ENCODE measurements at regions not wholly inside any gene's neighbourhood (a gene's known extent, or its start where the extent isn't known, plus 50 kb on each side); places are given as distances from the start of the nearest gene placed in this dataset.

- no peaks in the 10 kb centered on the region for H3K36me3 ChIP-seq (ENCODE audit: control insufficient read depth, insufficient read depth, low read length)
- no peak overlapping the region for H3K27ac ChIP-seq (ENCODE audit: insufficient read depth, low read length, poor library complexity, severe bottlenecking)
- H3K27me3 ChIP-seq (ENCODE audit: control insufficient read depth, insufficient read depth, low read length): no peaks in the 10 kb centered on the region
- no peaks in the 10 kb centered on the region for H3K4me1 ChIP-seq (ENCODE audit: control insufficient read depth, insufficient read depth, low read length, poor library complexity, severe bottlenecking)
- H3K9me3 ChIP-seq (ENCODE audit: control insufficient read depth in 2 of 2, low read length in 2 of 2): peaks cover 0 to 3% of the 10 kb centered on the region in 2 experiments
- ATAC-seq (ENCODE audit: low read depth in 2 of 2) (no peak), DNase-seq (no peak)
- Mint-ChIP-seq H3K27me3 (no peaks in the 10 kb centered on the region), H3K27ac (no peak overlapping the region), H3K9me3 (peaks cover 0 to 13% (median 6%) of the 10 kb centered on the region in 7 donors), H3K4me3 (no peak overlapping the region), H3K4me1 (no peaks in the 10 kb centered on the region), H3K36me3 (no peaks in the 10 kb centered on the region)
- no peak overlapping the region for H3K4me3 ChIP-seq (ENCODE audit: low read depth, low read length)
Measured at GRCh38 chr18:52090005-52090404, 250.0 kb upstream of the DCC start.

DNA sequence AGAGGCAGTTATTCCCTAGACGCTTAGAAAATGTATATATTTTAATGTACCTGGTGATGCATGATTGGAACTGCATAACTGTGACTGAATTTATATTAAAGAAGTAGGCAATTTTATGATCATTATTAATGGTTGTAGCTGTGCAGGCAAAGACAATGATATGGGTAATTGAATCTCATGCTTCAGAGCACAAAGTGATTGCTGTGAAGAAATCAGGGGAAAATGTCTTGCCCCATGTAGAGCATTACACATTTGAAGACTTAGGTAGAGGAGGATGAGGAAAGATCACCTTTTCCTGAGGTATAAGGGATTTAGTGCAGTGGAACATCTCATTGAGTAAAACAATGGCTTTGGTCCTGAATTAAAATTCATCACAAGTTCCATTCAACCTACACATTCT lies 246.8 kb upstream of the DCC start:
- Histone ChIP-seq H3K4me3 (ENCODE audit: low read depth, low read length) (no peak overlapping the region), H3K9me3 (ENCODE audit: control insufficient read depth in 2 of 2, low read length in 2 of 2) (peaks cover 0 to 3% of the 10 kb centered on the region in 2 experiments), H3K27me3 (ENCODE audit: control insufficient read depth, insufficient read depth, low read length) (no peaks in the 10 kb centered on the region), H3K4me1 (ENCODE audit: control insufficient read depth, insufficient read depth, low read length, poor library complexity, severe bottlenecking) (no peaks in the 10 kb centered on the region), H3K36me3 (ENCODE audit: control insufficient read depth, insufficient read depth, low read length) (no peaks in the 10 kb centered on the region), H3K27ac (ENCODE audit: insufficient read depth, low read length, poor library complexity, severe bottlenecking) (no peak overlapping the region)
- H3K36me3 Mint-ChIP-seq: no peaks in the 10 kb centered on the region
- DNase-seq: no peak
- no peaks in the 10 kb centered on the region for H3K27me3 Mint-ChIP-seq
- H3K4me3 Mint-ChIP-seq: no peak overlapping the region
- peaks cover 0 to 13% (median 4%) of the 10 kb centered on the region in 7 donors for H3K9me3 Mint-ChIP-seq
- no peaks in the 10 kb centered on the region for H3K4me1 Mint-ChIP-seq
- no peak overlapping the region for H3K27ac Mint-ChIP-seq
- ATAC-seq (ENCODE audit: low read depth in 2 of 2): no peak

- Histone ChIP-seq H3K27me3 (ENCODE audit: control insufficient read depth, insufficient read depth, low read length) (no peaks in the 10 kb centered on the region), H3K9me3 (ENCODE audit: control insufficient read depth in 2 of 2, low read length in 2 of 2) (peaks cover 0 to 2% of the 10 kb centered on the region in 2 experiments), H3K4me1 (ENCODE audit: control insufficient read depth, insufficient read depth, low read length, poor library complexity, severe bottlenecking) (no peaks in the 10 kb centered on the region), H3K36me3 (ENCODE audit: control insufficient read depth, insufficient read depth, low read length) (no peaks in the 10 kb centered on the region), H3K4me3 (ENCODE audit: low read depth, low read length) (no peak overlapping the region), H3K27ac (ENCODE audit: insufficient read depth, low read length, poor library complexity, severe bottlenecking) (no peak overlapping the region)
- no peak overlapping the region for H3K4me3 Mint-ChIP-seq
- peaks cover 0 to 21% (median 2%) of the 10 kb centered on the region in 7 donors for H3K9me3 Mint-ChIP-seq
- ATAC-seq (ENCODE audit: low read depth in 2 of 2) (no peak), DNase-seq (no peak)
- H3K27me3 Mint-ChIP-seq: no peaks in the 10 kb centered on the region
- no peaks in the 10 kb centered on the region for H3K36me3 Mint-ChIP-seq
- no peak overlapping the region for H3K27ac Mint-ChIP-seq
- H3K4me1 Mint-ChIP-seq: no peaks in the 10 kb centered on the region
Measured at GRCh38 chr18:52118684-52119083, 221.3 kb upstream of the DCC start.

GRCh38 chr18:52130624-52131301 lies 209.2 kb upstream of the DCC start:
- peaks cover 0 to 7% (median 2%) of the 10 kb centered on the region in 7 donors for H3K9me3 Mint-ChIP-seq
- H3K4me1 Mint-ChIP-seq: no peaks in the 10 kb centered on the region
- H3K4me3 ChIP-seq (ENCODE audit: low read depth, low read length): no peak overlapping the region
- ATAC-seq (ENCODE audit: low read depth in 2 of 2) (no peak), DNase-seq (no peak)
- H3K9me3 ChIP-seq (ENCODE audit: control insufficient read depth in 2 of 2, low read length in 2 of 2): no peaks in the 10 kb centered on the region
- no peaks in the 10 kb centered on the region for H3K27me3 ChIP-seq (ENCODE audit: control insufficient read depth, insufficient read depth, low read length)
- no peaks in the 10 kb centered on the region for H3K36me3 ChIP-seq (ENCODE audit: control insufficient read depth, insufficient read depth, low read length)
- H3K27ac Mint-ChIP-seq: no peak overlapping the region
- no peak overlapping the region for H3K27ac ChIP-seq (ENCODE audit: insufficient read depth, low read length, poor library complexity, severe bottlenecking)
- H3K27me3 Mint-ChIP-seq: no peaks in the 10 kb centered on the region
- H3K36me3 Mint-ChIP-seq: no peaks in the 10 kb centered on the region
- H3K4me3 Mint-ChIP-seq: no peak overlapping the region
- no peaks in the 10 kb centered on the region for H3K4me1 ChIP-seq (ENCODE audit: control insufficient read depth, insufficient read depth, low read length, poor library complexity, severe bottlenecking)

- no peak overlapping the region for H3K27ac ChIP-seq (ENCODE audit: insufficient read depth, low read length, poor library complexity, severe bottlenecking)
- H3K4me3 Mint-ChIP-seq: no peak overlapping the region
- no peaks in the 10 kb centered on the region for H3K4me1 Mint-ChIP-seq
- no peaks in the 10 kb centered on the region for H3K36me3 Mint-ChIP-seq
- H3K4me1 ChIP-seq (ENCODE audit: control insufficient read depth, insufficient read depth, low read length, poor library complexity, severe bottlenecking): no peaks in the 10 kb centered on the region
- H3K36me3 ChIP-seq (ENCODE audit: control insufficient read depth, insufficient read depth, low read length): no peaks in the 10 kb centered on the region
- peaks cover 0 to 7% (median 3%) of the 10 kb centered on the region in 7 donors for H3K9me3 Mint-ChIP-seq
- DNase-seq (no peak), ATAC-seq (ENCODE audit: low read depth in 2 of 2) (no peak)
- H3K4me3 ChIP-seq (ENCODE audit: low read depth, low read length): no peak overlapping the region
- H3K27me3 Mint-ChIP-seq: no peaks in the 10 kb centered on the region
- H3K27ac Mint-ChIP-seq: no peak overlapping the region
- H3K27me3 ChIP-seq (ENCODE audit: control insufficient read depth, insufficient read depth, low read length): no peaks in the 10 kb centered on the region
- H3K9me3 ChIP-seq (ENCODE audit: control insufficient read depth in 2 of 2, low read length in 2 of 2): no peaks in the 10 kb centered on the region
Measured at GRCh38 chr18:52131845-52132244, 208.2 kb upstream of the DCC start.

- Mint-ChIP-seq H3K9me3 (peaks cover 1 to 15% (median 14%) of the 10 kb centered on the region in 7 donors), H3K4me3 (no peak overlapping the region), H3K36me3 (no peaks in the 10 kb centered on the region)
Measured at GRCh38 chr18:52136532-52136931, 203.5 kb upstream of the DCC start.

DNA sequence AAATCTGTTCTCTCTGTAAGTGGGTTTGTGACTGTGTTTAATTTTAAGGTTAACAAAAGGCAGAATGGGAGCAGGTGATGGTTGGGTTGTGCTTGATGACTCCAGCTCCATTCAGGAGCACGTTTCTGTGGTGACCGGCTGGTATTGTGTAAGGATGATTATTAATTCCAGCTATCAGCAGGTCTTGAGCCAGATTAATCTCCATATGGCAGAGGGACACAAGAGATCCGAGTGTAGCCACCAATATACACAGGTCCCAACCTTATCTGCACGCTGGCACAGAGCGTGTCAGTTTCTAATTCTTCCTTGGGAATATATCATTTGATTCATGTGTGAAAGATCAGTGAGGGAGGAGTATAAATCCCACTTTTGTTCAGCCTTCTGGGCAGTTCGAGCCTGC lies 199.0 kb upstream of the DCC start:
- DNase-seq: no peak
- no peaks in the 10 kb centered on the region for H3K4me1 ChIP-seq (ENCODE audit: control insufficient read depth, insufficient read depth, low read length, poor library complexity, severe bottlenecking)
- Mint-ChIP-seq H3K27ac (no peak overlapping the region), H3K36me3 (no peaks in the 10 kb centered on the region), H3K4me1 (no peaks in the 10 kb centered on the region), H3K9me3 (peaks cover 5 to 19% (median 9%) of the 10 kb centered on the region in 7 donors), H3K4me3 (no peak overlapping the region), H3K27me3 (no peaks in the 10 kb centered on the region)
- no peaks in the 10 kb centered on the region for H3K36me3 ChIP-seq (ENCODE audit: control insufficient read depth, insufficient read depth, low read length)
- no peak overlapping the region for H3K4me3 ChIP-seq (ENCODE audit: low read depth, low read length)
- no peak overlapping the region for H3K27ac ChIP-seq (ENCODE audit: insufficient read depth, low read length, poor library complexity, severe bottlenecking)
- no peak for ATAC-seq (ENCODE audit: low read depth in 2 of 2)
- peaks cover 0 to 2% of the 10 kb centered on the region in 2 experiments for H3K9me3 ChIP-seq (ENCODE audit: control insufficient read depth in 2 of 2, low read length in 2 of 2)
- no peaks in the 10 kb centered on the region for H3K27me3 ChIP-seq (ENCODE audit: control insufficient read depth, insufficient read depth, low read length)

More at GRCh38 chr18:52136532-52136931, 203.5 kb upstream of the DCC start:
- Histone ChIP-seq H3K27me3 (ENCODE audit: control insufficient read depth, insufficient read depth, low read length) (no peaks in the 10 kb centered on the region), H3K4me3 (ENCODE audit: low read depth, low read length) (no peak overlapping the region), H3K27ac (ENCODE audit: insufficient read depth, low read length, poor library complexity, severe bottlenecking) (no peak overlapping the region), H3K4me1 (ENCODE audit: control insufficient read depth, insufficient read depth, low read length, poor library complexity, severe bottlenecking) (no peaks in the 10 kb centered on the region), H3K9me3 (ENCODE audit: control insufficient read depth in 2 of 2, low read length in 2 of 2) (no peaks in the 10 kb centered on the region), H3K36me3 (ENCODE audit: control insufficient read depth, insufficient read depth, low read length) (no peaks in the 10 kb centered on the region)
- DNase-seq (no peak), ATAC-seq (ENCODE audit: low read depth in 2 of 2) (no peak)
- Mint-ChIP-seq H3K4me1 (no peaks in the 10 kb centered on the region), H3K27me3 (no peaks in the 10 kb centered on the region), H3K27ac (no peak overlapping the region)

GRCh38 chr18:52150050-52150449 lies 189.9 kb upstream of the DCC start:
- Mint-ChIP-seq H3K36me3 (no peaks in the 10 kb centered on the region), H3K4me1 (no peaks in the 10 kb centered on the region), H3K9me3 (peaks cover 0 to 8% (median 4%) of the 10 kb centered on the region in 7 donors), H3K27ac (no peak overlapping the region), H3K27me3 (no peaks in the 10 kb centered on the region), H3K4me3 (no peak overlapping the region)
- ATAC-seq (ENCODE audit: low read depth in 2 of 2) (no peak), DNase-seq (no peak)
- H3K4me3 ChIP-seq (ENCODE audit: low read depth, low read length): no peak overlapping the region
- H3K4me1 ChIP-seq (ENCODE audit: control insufficient read depth, insufficient read depth, low read length, poor library complexity, severe bottlenecking): no peaks in the 10 kb centered on the region
- H3K27me3 ChIP-seq (ENCODE audit: control insufficient read depth, insufficient read depth, low read length): no peaks in the 10 kb centered on the region
- H3K27ac ChIP-seq (ENCODE audit: insufficient read depth, low read length, poor library complexity, severe bottlenecking): no peak overlapping the region
- no peaks in the 10 kb centered on the region for H3K36me3 ChIP-seq (ENCODE audit: control insufficient read depth, insufficient read depth, low read length)
- no peaks in the 10 kb centered on the region for H3K9me3 ChIP-seq (ENCODE audit: control insufficient read depth in 2 of 2, low read length in 2 of 2)
